ENCODE measurements at regions not wholly inside any gene's neighbourhood (a gene's known extent, or its start where the extent isn't known, plus 50 kb on each side); places are given as distances from the start of the nearest gene placed in this dataset.

DNA sequence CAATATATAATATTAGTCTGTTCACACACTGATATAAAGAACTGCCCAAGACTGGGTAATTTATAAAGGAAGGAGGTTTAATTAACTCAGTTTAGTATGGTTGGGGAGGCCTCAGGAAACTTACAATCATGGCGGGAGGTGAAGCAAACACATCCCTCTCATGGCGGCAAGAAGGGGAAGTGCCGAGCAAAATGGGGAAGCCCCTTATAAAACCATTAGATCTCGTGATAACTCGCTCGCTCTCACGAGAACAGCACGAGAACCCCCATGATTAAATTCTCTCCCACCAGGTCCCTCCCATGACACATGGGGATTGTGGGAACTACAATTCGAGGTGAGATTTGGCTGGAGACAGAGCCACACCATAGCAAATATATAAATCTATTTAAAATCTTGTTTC is 269.8 kb downstream of the ATP23 start:
- in situ Hi-C loops (cut with MboI; ENCODE audit: low sequenced_read_pairs) (no loop called here), dilution Hi-C loops (cut with HindIII; ENCODE audit: low sequenced_read_pairs, unreplicated experiment) (no loop called here), intact Hi-C loops (cut with micrococcal nuclease) (no loop called here)
- no peaks in the 10 kb centered on the region for H3K4me1 ChIP-seq (ENCODE audit: control insufficient read depth, insufficient read depth, low read length)
- no peak overlapping the region for H2BK15ac ChIP-seq (ENCODE audit: low read depth, low read length)
- no peak overlapping the region for H4K91ac ChIP-seq (ENCODE audit: insufficient read depth, low read depth, low read length)
- H3K27me3 ChIP-seq (ENCODE audit: control insufficient read depth, insufficient read depth, low read length): peaks cover 4% of the 10 kb centered on the region
- no peak overlapping the region for H2AFZ ChIP-seq (replicated peaks; ENCODE audit: low read length, poor library complexity)
- H3K14ac ChIP-seq (replicated peaks; ENCODE audit: low read depth, low read length): no peak overlapping the region
- no peak overlapping the region for H4K5ac ChIP-seq (ENCODE audit: low read depth, low read length)
- H3K27ac ChIP-seq (ENCODE audit: insufficient read depth, low read length): no peak overlapping the region
- ATAC-seq (ENCODE audit: low read depth): no peak
- no peak overlapping the region for H3K4me2 ChIP-seq (ENCODE audit: low read depth, low read length)
- CTCF ChIA-PET: no interaction called here
- no peak overlapping the region for H3K18ac ChIP-seq (ENCODE audit: low read depth, low read length)
- H3K23ac ChIP-seq (ENCODE audit: low read depth, low read length): no peak overlapping the region
- no peaks in the 10 kb centered on the region for H3K79me1 ChIP-seq (ENCODE audit: low read depth in 1 of 2, low read length in 2 of 2)
- H3K56ac ChIP-seq (ENCODE audit: extremely low read depth, insufficient read depth, low read length): no peak overlapping the region
- H2BK20ac ChIP-seq (ENCODE audit: low read depth, low read length): no peak overlapping the region
- POLR2A ChIA-PET (ENCODE audit: unreplicated experiment): no interaction called here
- H2BK120ac ChIP-seq (ENCODE audit: low read depth, low read length): no peak overlapping the region
- WGBS, 2 experiments (ENCODE audit: extremely low coverage in 2 of 2, insufficient read length in 1 of 2): no CpG with 5 or more reads among the region's 9 CpGs
- no peak overlapping the region for H2AK9ac ChIP-seq (replicated peaks; ENCODE audit: low read depth, low read length, poor library complexity)
- H3K4ac ChIP-seq (ENCODE audit: low read depth, low read length): no peak overlapping the region
- H3K4me3 ChIP-seq (ENCODE audit: insufficient read depth, low read depth, low read length): no peak overlapping the region
- DNase-seq: no peak
- TF ChIP-seq CEBPB (IDR thresholded peaks at IDR 0.05; ENCODE audit: low read depth, low read length) (no peak), MAZ (IDR thresholded peaks at IDR 0.05; ENCODE audit: borderline replicate concordance, low read depth, low read length) (no peak), FOS (IDR thresholded peaks at IDR 0.05; ENCODE audit: low read depth, low read length) (no peak), MXI1 (IDR thresholded peaks at IDR 0.05; ENCODE audit: borderline replicate concordance, low read depth, low read length) (no peak), NFE2L2 (IDR thresholded peaks at IDR 0.05; ENCODE audit: low read depth, low read length) (no peak), BHLHE40 (IDR thresholded peaks at IDR 0.05; ENCODE audit: low read depth, low read length) (no peak), RCOR1 (IDR thresholded peaks at IDR 0.05; ENCODE audit: insufficient replicate concordance, low read length) (no peak), CHD1 (IDR thresholded peaks at IDR 0.05; ENCODE audit: low read depth, low read length) (no peak), MAFK (IDR thresholded peaks at IDR 0.05; ENCODE audit: low read depth, low read length) (no peak), RAD21 (IDR thresholded peaks at IDR 0.05; ENCODE audit: low read length) (no peak), POLR2A (IDR thresholded peaks at IDR 0.05; ENCODE audit: low read depth, low read length) (no peak), SMC3 (IDR thresholded peaks at IDR 0.05; ENCODE audit: low read depth, low read length) (no peak), RFX5 (IDR thresholded peaks at IDR 0.05; ENCODE audit: low read depth, low read length) (no peak)
- TF ChIP-seq, protein P1, sequence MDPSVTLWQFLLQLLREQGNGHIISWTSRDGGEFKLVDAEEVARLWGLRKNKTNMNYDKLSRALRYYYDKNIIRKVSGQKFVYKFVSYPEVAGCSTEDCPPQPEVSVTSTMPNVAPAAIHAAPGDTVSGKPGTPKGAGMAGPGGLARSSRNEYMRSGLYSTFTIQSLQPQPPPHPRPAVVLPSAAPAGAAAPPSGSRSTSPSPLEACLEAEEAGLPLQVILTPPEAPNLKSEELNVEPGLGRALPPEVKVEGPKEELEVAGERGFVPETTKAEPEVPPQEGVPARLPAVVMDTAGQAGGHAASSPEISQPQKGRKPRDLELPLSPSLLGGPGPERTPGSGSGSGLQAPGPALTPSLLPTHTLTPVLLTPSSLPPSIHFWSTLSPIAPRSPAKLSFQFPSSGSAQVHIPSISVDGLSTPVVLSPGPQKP (IDR thresholded peaks at IDR 0.05; ENCODE audit: borderline replicate concordance, low read depth, low read length): no peak
- TF ChIP-seq, protein P2, sequence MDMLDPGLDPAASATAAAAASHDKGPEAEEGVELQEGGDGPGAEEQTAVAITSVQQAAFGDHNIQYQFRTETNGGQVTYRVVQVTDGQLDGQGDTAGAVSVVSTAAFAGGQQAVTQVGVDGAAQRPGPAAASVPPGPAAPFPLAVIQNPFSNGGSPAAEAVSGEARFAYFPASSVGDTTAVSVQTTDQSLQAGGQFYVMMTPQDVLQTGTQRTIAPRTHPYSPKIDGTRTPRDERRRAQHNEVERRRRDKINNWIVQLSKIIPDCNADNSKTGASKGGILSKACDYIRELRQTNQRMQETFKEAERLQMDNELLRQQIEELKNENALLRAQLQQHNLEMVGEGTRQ (IDR thresholded peaks at IDR 0.05; ENCODE audit: low read depth, low read length): no peak
- TF ChIP-seq, protein P3, sequence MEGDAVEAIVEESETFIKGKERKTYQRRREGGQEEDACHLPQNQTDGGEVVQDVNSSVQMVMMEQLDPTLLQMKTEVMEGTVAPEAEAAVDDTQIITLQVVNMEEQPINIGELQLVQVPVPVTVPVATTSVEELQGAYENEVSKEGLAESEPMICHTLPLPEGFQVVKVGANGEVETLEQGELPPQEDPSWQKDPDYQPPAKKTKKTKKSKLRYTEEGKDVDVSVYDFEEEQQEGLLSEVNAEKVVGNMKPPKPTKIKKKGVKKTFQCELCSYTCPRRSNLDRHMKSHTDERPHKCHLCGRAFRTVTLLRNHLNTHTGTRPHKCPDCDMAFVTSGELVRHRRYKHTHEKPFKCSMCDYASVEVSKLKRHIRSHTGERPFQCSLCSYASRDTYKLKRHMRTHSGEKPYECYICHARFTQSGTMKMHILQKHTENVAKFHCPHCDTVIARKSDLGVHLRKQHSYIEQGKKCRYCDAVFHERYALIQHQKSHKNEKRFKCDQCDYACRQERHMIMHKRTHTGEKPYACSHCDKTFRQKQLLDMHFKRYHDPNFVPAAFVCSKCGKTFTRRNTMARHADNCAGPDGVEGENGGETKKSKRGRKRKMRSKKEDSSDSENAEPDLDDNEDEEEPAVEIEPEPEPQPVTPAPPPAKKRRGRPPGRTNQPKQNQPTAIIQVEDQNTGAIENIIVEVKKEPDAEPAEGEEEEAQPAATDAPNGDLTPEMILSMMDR (conservative IDR thresholded peaks at IDR 0.05; ENCODE audit: low read depth, low read length): no peak
- no peaks in the 10 kb centered on the region for H3K9me3 ChIP-seq (ENCODE audit: control insufficient read depth, insufficient read depth, low read length)
- no peak overlapping the region for H2BK5ac ChIP-seq (ENCODE audit: low read depth, low read length, poor library complexity, severe bottlenecking)
- BruUV-seq (replicated peaks): no TSS peak
- H3K9me1 ChIP-seq (ENCODE audit: insufficient read depth, low read length): no peaks in the 10 kb centered on the region
- no peak overlapping the region for H3K9ac ChIP-seq (ENCODE audit: low read depth, low read length)
- H4K20me1 ChIP-seq (ENCODE audit: insufficient read depth, low read length): no peaks in the 10 kb centered on the region
- no peak overlapping the region for H2AK5ac ChIP-seq (ENCODE audit: low read depth, low read length)
- H3K36me3 ChIP-seq (ENCODE audit: control insufficient read depth, insufficient read depth, low read length): no peaks in the 10 kb centered on the region
- H4K8ac ChIP-seq (ENCODE audit: low read depth in 2 of 2, low read length in 2 of 2): no peak overlapping the region
